Vagina (tissue), 2 donors: ENCODE measurements at regions not wholly inside any gene's neighbourhood (a gene's known extent, or its start where the extent isn't known, plus 50 kb on each side); places are given as distances from the start of the nearest gene placed in this dataset.

Experiments used
- CTCF ChIP-seq, 3 experiments: fragments of 450-650 bp in 2 of 3; fragments of 200-600 bp in 1 of 3; sonication (generic) in 1 of 3; IDR thresholded peaks; one replicate each; pipeline ENCODE4 v1.5.1; 2017 to 2019; ENCODE audit warnings: antibody characterized with exemption in 3 of 3, mild to moderate bottlenecking in 2 of 3, moderate library complexity in 2 of 3
- POLR2A ChIP-seq, 2 donors: fragments of 450-650 bp; IDR thresholded peaks; one replicate each; pipeline ENCODE4 v1.6.1; 2017; ENCODE audit warnings: antibody characterized with exemption in 2 of 2, mild to moderate bottlenecking in 2 of 2, moderate library complexity in 2 of 2
- POLR2AphosphoS5 ChIP-seq, 2 donors: sonication (generic); formaldehyde crosslinking; IDR thresholded peaks; one replicate each; pipeline ENCODE4 v1.9.0; 2017; ENCODE audit warnings: antibody characterized with exemption in 2 of 2, mild to moderate bottlenecking in 2 of 2, low read depth in 1 of 2; ENCODE audit not compliant: insufficient read depth in 1 of 2

GRCh38 chr16:31710134-31710533 is 163.5 kb upstream of the ZNF267 start:
- TF ChIP-seq POLR2AphosphoS5 (IDR thresholded peaks at IDR 0.05; ENCODE audit: insufficient read depth in 1 of 2, low read depth in 1 of 2) (no peak), CTCF (IDR thresholded peaks at IDR 0.05) (no peak), POLR2A (IDR thresholded peaks at IDR 0.05) (no peak)
